T-helper 2 cell (primary cell): ENCODE measurements at regions not wholly inside any gene's neighbourhood (a gene's known extent, or its start where the extent isn't known, plus 50 kb on each side); places are given as distances from the start of the nearest gene placed in this dataset.

Experiments used
- DNase-seq, 5 experiments: peaks; one replicate each; pipeline versions ENCODE4 v3.0.0 to v3.0.0-alpha.2; 2012 to 2022

GRCh38 chr5:35359859-35360258 lies 129.6 kb upstream of the PRLR start:
- DNase-seq: no peak

DNA sequence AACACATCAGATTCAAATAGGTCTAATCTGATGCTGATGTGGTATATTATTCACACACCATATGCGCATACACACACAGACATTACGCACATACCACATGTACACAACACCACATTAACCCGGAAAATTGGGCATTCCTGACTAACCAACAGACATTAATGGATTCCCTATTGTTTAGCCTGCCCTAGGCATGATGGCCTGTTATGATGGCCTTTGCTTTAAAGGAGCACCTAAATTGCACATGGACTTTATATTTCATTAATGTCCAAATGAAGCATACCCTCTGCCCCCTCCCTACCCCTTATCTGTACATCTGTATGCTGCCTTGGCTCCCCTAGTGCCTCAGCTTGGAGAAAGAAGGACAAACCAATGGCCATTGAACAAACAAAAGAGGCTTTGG lies 127.7 kb upstream of the PRLR start:
- DNase-seq: no peak

DNA sequence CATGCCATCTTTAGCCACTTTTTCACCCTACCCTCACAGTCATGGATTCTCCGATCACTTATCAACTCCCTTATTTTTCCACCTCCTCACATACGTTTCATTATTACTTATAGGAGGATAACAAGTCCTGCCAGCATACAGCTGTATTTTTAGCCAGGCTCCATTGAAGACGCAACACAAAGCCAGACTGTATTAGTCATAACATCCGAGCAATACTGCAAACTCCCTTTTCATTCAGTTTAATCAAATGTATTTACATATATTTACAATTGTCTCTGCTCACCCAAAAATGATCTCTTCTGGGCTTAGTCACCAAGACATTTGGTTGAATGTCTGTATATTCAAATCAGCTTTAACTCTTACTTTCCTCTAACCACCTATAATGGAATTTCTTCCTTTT lies 126.4 kb upstream of the PRLR start:
- DNase-seq: no peak

GRCh38 chr5:35354751-35355150 lies 124.5 kb upstream of the PRLR start:
- no peak for DNase-seq

DNA sequence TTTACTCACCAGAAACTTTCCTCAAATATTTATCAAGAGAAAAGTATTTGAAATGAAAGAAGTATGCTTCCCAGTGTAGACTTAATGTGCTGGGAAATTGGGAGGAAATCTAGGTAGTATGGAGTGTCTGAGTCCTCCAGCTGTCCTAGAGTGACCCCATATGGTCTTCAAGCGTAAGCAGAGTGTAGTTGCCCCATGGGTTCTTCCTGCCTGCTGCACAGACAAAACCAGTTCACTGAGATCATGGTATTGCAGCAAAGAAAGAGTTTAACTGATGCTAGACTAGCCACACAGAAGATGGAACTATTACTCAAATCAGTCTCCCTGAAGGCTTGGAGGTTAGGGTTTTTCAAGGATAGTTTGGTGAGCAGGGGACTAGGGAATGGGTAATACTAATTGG lies 114.9 kb upstream of the PRLR start:
- no peak for DNase-seq

DNA sequence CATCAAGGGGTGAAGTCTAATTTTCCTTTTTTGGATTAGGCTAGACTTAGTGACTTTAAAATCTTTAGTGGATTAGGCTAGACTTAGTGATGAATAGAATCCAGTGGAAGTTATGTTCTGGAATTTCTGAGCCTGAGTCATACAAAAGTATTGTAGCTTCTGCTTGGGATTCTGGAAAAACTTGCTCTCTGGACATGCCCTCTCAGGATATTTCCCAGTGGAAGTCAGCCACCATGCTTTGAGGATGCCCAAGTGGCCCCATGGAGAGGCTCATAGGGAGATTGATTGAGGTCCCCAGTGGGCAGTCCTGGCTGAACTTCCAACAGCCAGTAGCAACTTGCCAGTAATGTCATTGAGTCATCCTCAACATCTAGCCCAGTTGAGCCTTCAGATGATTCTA lies 112.4 kb upstream of the PRLR start:
- no peak for DNase-seq

- DNase-seq: no peak
Observed at GRCh38 chr5:35341189-35341588, 110.9 kb upstream of the PRLR start.

DNA sequence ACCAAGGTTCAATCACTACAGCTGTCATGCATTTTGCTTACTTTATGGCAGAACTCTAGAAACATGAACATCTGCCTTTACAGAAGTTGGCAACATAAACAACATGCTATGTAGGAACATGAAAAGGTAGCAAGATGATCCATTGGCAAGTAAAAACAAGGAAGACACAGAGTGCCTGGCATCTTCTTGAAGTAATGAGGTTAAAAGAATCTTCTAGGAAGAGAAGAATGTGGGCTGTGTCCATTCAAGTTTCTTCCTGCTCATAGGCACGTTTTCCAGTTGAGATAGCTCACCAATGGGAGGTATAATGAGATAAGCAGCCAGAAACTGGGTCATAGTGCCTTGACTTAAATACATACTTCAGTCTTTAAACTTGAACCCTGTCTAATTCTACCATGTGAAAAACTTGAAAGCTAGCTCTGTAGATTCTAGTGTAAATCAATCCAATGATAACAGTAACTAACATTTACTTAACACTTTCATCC lies 109.4 kb upstream of the PRLR start:
- no peak for DNase-seq

DNA sequence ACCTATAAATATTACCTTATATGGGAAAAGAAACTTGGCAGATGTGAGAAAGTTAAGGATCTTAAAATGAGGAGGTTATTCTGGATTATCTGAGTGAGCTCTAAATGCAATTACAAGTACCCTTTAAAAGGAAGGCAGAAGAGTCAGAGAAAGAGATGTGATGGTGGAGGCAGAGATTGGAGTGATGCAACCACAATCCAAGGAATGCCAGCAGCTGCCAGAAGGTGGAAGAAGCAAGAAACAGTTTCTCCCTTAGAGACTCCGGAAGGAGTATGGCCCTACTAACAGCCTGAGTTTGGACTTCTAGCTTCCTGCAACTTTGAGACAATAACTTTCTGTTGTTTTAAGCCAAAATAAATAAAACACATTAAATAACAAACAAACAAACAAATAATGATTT lies 108.7 kb upstream of the PRLR start:
- DNase-seq: no peak

- DNase-seq: no peak
Observed at GRCh38 chr5:35338157-35338453, 107.8 kb upstream of the PRLR start.

DNA sequence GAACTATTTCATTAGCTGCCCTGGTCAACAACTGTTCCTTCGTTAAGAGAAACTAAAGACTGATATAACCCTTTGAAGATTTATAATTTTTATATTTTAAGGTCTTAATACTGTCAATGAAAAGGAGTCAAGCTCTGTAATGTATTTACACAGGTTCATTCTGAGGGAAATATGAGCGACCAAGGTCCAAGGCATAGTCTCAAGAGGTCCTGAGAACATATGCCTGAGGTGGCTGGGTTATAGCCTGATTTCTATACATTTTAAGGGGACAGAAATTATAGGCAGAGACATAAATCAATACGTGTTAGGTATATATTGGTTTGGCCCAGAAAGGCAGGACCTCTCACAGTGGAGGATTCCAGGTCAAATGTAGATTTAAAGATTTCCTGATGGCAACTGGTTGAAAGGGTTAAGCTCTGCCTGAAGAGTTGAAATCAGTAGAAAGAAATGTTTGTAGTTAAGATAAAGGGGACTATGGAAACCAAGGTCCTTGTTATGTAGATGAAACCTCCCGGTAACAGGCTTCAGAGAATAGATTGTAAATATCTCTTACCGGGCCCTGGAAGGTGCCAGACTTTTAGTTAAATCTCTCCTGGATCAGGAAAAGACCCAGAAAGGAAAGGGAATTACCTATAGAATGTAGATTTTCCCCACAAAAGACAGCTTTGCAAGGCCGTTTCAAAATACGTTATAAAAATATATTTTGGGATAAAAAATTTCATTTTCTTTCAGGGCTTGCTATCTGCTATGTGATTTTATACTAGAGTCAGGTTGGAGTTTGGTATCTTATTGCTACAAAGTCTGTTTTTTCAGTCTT lies 107.3 kb upstream of the PRLR start:
- DNase-seq: no peak

GRCh38 chr5:35336230-35336629 lies 105.9 kb upstream of the PRLR start:
- no peak for DNase-seq

- no peak for DNase-seq
Observed at GRCh38 chr5:35335752-35336151, 105.5 kb upstream of the PRLR start.

- DNase-seq: no peak
Observed at GRCh38 chr5:35333366-35333765, 103.1 kb upstream of the PRLR start.

DNA sequence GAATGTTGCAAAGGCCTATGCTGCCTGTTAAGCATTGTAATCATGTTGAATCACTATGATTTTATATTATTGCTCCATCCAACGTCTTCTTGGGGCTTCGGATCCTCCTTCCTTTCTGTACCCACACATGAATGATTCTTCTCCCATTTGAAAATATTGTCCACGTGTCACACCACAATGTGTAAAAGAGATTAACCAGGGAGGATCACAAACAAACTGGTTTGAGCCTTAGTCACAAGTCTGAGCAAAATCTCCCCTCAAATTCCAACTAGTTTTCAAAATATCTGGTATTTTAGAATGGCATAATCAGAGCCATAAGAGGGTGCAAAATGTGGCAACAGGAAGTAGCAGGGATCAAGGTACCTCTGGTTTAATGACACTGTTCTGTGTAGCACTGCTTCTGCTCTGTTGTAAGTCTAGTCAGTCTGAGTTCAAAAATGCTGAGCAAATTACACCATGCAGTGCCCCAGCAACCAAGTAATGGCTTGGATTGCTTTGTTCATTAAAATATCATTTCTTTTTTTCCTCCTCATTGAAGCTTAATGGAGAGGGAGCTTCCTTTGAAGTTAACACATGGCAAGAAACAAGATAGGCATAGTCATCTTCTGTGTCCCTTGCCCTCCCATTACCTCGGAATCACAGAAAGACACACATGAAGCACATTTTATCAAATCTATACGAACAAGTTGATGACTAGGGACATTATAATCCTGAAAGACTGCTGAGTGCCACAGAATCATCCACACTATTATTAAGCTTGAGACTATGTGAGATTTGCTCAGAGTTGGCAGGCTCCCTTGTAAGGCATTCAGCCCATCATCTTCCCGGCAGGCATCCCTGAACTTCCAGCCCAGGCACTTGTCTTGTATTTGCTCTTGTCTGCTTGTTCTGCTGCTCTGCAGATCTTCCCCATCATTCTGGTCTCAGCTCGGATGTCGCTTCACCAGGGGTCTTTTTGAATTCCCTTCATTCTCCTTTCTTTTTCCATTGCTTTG lies 102.0 kb upstream of the PRLR start:
- DNase-seq: no peak

DNA sequence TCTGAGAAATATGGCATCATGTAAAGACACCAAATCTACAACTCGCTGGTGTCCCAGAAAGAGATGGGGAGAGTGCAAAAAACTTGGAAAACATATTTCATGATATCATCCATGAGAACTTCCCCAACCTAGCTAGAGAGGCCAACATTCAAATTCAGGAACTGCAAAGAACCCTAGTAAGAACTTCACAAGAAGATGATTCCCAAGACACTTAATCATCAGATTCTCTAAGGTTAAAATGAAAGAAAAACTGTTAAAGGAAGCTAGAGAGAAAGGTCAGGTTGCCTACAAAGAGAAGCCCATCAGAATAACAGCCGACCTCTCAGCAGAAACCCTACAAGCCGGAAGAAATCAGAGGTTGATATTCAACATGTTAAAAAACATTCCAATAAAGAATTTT lies 95.5 kb upstream of the PRLR start:
- no peak for DNase-seq

DNA sequence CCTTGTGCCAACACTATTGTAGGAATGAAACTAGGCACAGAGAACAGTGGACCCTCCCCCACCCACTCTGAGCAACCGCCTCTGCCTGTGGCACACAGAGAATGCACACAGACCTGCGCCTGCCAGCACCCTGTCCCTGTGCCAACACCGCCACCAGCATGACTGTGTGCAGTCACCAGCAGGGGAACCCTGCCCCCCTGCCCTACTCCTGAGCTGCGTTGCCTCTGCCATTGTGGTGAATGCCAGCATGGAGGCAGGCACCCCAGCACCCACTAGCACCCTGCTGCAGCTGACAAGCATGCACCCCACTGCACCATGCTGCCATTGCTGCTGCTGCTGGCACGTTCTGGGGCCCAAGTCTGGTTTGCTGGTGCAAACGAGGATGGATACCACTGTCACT lies 94.4 kb upstream of the PRLR start:
- no peak for DNase-seq

DNA sequence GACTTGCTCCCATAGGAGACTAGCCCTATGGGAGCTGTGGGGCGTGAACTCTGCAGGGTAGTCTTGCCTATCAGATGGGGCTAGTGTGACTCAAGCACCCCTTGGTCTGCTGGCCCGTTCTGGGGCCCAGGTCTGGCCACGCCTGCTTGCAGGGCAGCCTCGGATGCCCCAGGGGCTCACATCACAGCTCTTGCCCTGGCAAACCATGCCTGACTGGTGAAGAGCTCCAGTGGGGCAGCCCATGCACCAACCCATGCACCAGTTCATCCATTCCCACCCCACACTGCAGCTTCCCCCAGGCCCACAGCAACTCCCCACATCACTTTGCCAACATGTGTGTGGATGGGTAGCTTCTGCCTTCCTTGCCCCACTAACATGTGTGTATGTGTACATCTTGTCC lies 93.9 kb upstream of the PRLR start:
- DNase-seq: no peak

GRCh38 chr5:35320029-35320428 lies 89.7 kb upstream of the PRLR start:
- DNase-seq: no peak

GRCh38 chr5:35319333-35320002 lies 89.2 kb upstream of the PRLR start:
- DNase-seq: peak in 2 of 5 experiments; percentile 21 to 89

DNA sequence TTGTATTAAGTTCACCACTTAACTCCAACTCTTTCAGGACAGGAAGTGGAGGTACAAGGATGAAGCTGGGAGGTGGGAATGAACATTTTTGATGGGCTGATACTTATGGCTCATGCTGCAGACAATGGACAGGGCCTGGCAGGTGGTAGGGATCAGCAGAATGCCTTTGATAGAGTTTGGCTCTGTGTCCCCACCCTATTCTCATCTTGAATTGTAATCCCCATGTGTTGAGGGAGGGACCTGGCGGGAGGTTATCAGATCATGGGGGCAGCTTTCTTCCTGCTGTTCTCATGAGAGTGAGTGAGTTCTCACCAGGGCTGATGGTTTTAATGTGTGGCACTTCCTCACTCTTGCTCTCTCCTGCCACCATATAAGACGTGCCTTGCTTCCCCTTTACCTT lies 87.3 kb upstream of the PRLR start:
- no peak for DNase-seq

DNA sequence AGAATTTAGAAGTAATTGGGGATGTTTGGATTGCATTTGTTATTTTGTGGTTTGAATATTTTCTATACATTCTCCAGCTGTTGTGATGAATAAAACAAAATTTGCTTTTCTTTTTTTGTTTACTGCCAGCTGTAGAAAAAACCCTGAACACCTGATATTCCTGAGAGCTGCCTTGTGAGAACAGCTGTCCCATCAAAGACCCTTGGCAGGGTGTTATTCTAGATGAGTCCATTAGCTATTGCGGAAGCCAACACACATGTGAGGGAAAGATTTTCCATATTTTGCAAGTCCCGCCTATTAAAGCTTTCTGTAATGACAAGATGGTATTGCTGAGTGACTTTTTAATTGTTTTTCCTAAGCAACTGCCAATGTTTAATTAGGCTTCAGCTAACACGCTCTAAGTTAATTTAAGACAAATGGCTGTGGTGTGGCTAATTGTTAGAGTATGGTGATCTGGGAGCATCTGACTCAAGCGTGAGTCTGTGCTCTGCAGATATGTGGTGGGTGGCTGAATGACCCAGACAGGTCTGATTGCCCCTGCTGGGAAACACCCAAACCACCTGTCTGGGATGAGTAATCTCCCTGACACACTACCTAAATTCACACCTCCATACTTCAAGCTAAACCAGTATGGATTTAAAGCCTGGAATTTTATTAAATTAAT lies 86.5 kb upstream of the PRLR start:
- DNase-seq: no peak

- no peak for DNase-seq
Observed at GRCh38 chr5:35313291-35313690, 83.0 kb upstream of the PRLR start.
